WTC11 (cell line): ENCODE measurements at regions not wholly inside any gene's neighbourhood (a gene's known extent, or its start where the extent isn't known, plus 50 kb on each side); places are given as distances from the start of the nearest gene placed in this dataset.
"Not testable (repeated sequence)": the region's sequence is repeated elsewhere in the genome, so short reads cannot be mapped to it uniquely, and the experiment has no call there.

Source experiments
- ATAC-seq: fragments of 200-7000 bp; cut with Tn5 transposase; 2 replicates; pipeline ENCODE4 v1.10.0; 2021; ENCODE audit warnings: mild to moderate bottlenecking, moderate library complexity
- CTCF ChIA-PET: fragments of 300-600 bp; sonication (Branson Sonifier 250); formaldehyde crosslinking; loops from one replicate; lab custom pipeline; 2021; ENCODE audit warnings: antibody characterized with exemption; lab: Charles Lee
- POLR2A ChIA-PET: fragments of 350-600 bp; sonication (Branson Sonifier 250); formaldehyde crosslinking; loops from one replicate; lab custom pipeline; 2021; ENCODE audit warnings: antibody characterized with exemption; lab: Charles Lee
- DNase-seq: peaks from one replicate; pipeline ENCODE4 v3.0.0; 2021; ENCODE audit warnings: low spot score
- H3K27ac Mint-ChIP-seq: 2 replicates; pipeline ENCODE4 v1.8.0; 2021; ENCODE audit warnings: mixed read lengths
- H3K27me3 Mint-ChIP-seq: 2 replicates; pipeline ENCODE4 v1.8.0; 2021; ENCODE audit warnings: low read depth, mild to moderate bottlenecking, moderate library complexity, mixed read lengths
- H3K36me3 Mint-ChIP-seq: 2 replicates; pipeline ENCODE4 v1.8.0; 2021; ENCODE audit warnings: mixed read lengths
- H3K4me1 Mint-ChIP-seq: 2 replicates; pipeline ENCODE4 v1.8.0; 2022; ENCODE audit warnings: mixed read lengths
- H3K4me3 Mint-ChIP-seq: 2 replicates; pipeline ENCODE4 v1.8.0; 2021; ENCODE audit warnings: mild to moderate bottlenecking, moderate library complexity, mixed read lengths
- H3K9me3 Mint-ChIP-seq: 2 replicates; pipeline ENCODE4 v1.8.0; 2021; ENCODE audit warnings: mixed read lengths
- MXD4 ChIP-seq: fragments of 250-450 bp; sonication (Bioruptor Pico); IDR thresholded peaks from 2 replicates; pipeline ENCODE4 v1.8.0; 2021; ENCODE audit warnings: mild to moderate bottlenecking, moderate library complexity, borderline replicate concordance
- NFE2L1 ChIP-seq: sonication (generic); formaldehyde crosslinking; IDR thresholded peaks from 2 replicates; pipeline ENCODE4 v1.8.1; 2023; ENCODE audit warnings: missing genetic modification reagents
- SP1 ChIP-seq: sonication (generic); formaldehyde crosslinking; conservative IDR thresholded peaks from 2 replicates; pipeline ENCODE4 v1.8.1; 2022; ENCODE audit warnings: missing genetic modification reagents
- ZNF121 ChIP-seq: sonication (generic); formaldehyde crosslinking; IDR thresholded peaks from 2 replicates; pipeline ENCODE4 v1.8.0; 2023; ENCODE audit warnings: missing genetic modification reagents
- ZNF423 ChIP-seq: fragments of 250-450 bp; sonication (Bioruptor Pico); IDR thresholded peaks from 2 replicates; pipeline ENCODE4 v2.1.2; 2022; ENCODE audit warnings: mild to moderate bottlenecking, moderate library complexity
- TF ChIP-seq, protein P1 (sequence below): fragments of 200-600 bp; IDR thresholded peaks from 2 replicates; pipeline ENCODE4 v1.8.0; 2022; ENCODE audit warnings: antibody characterized with exemption

GRCh38 chr4:9685692-9686091 is 95.7 kb upstream of the DRD5 start (continued):
- TF ChIP-seq, protein P1, sequence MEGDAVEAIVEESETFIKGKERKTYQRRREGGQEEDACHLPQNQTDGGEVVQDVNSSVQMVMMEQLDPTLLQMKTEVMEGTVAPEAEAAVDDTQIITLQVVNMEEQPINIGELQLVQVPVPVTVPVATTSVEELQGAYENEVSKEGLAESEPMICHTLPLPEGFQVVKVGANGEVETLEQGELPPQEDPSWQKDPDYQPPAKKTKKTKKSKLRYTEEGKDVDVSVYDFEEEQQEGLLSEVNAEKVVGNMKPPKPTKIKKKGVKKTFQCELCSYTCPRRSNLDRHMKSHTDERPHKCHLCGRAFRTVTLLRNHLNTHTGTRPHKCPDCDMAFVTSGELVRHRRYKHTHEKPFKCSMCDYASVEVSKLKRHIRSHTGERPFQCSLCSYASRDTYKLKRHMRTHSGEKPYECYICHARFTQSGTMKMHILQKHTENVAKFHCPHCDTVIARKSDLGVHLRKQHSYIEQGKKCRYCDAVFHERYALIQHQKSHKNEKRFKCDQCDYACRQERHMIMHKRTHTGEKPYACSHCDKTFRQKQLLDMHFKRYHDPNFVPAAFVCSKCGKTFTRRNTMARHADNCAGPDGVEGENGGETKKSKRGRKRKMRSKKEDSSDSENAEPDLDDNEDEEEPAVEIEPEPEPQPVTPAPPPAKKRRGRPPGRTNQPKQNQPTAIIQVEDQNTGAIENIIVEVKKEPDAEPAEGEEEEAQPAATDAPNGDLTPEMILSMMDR: no peak
- TF ChIP-seq NFE2L1 (CRISPR knock-in tag) (no peak), ZNF423 (no peak)
- TF ChIP-seq, all 79 proteins: peak for 0

GRCh38 chr4:9690636-9691237 is 90.7 kb upstream of the DRD5 start:
- DNase-seq, POLR2A ChIA-PET, H3K36me3 Mint-ChIP-seq, H3K27ac Mint-ChIP-seq, ATAC-seq: not testable (repeated sequence)
- Mint-ChIP-seq H3K27me3 (peaks cover 12% of the 10 kb centered on the region), H3K9me3 (peaks cover 12% of the 10 kb centered on the region; the same call in 1 of the 2 replicates), H3K4me1 (peaks cover 19% of the 10 kb centered on the region), H3K4me3 (peak overlapping the region; percentile 82)
- CTCF ChIA-PET: interaction anchor here (1.0 to 1.8 kb wide), 6 partner anchors 11 to 373 kb away, joined by 3 to 17 read pairs (median 8); no protein-coding TSS in a partner anchor

DNA sequence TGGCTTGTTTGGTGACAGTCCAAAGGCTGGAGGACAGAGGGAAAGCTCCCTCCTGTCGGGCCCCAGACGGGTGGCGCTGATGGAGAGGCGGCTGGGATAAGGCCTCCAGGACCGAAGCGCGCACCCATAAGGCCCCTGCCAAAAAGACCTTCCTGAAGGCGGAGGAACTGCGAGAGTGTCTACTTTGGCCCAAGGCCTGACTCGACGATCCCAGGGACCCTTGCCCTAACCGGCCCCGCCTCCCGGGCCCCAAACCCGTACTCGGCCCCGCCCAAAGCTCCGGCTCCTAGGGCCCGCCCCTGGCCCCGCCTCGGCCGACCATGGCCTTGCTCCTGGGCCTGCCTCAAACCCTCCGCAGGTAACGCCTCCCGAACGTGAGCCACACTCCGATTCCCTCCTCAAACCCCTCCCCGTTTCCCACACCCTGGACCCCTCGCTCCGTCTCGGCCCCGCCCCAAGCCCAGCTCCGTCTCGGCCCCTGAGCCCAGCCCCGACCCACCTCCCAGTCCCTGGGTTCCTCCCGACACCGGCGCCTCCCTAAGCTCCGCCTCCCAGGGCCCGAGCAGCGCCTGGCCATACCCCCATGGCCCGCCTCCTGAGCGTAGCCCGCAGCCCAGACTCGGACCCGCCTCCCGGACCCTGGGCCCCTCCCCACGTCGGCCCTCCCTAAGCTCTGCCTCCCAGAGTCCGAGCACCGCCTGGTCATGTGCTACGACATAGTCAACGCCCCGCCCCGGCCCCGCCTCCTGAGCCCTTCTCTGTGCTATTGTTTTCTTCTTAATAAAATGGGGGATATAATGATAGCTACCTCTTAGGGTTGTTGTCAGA is 90.0 kb upstream of the DRD5 start:
- peak overlapping the region; percentile 82 for H3K4me3 Mint-ChIP-seq
- H3K36me3 Mint-ChIP-seq: no peaks in the 10 kb centered on the region; the same call in 1 of the 2 replicates
- peaks cover 8% of the 10 kb centered on the region; the same call in 1 of the 2 replicates for H3K9me3 Mint-ChIP-seq
- ATAC-seq: peak; percentile 100
- no peak for TF ChIP-seq MXD4 (CRISPR knock-in tag)
- peak; percentile 60; the same call in 1 of the 2 replicates for TF ChIP-seq SP1
- DNase-seq: peak; percentile 97
- H3K27ac Mint-ChIP-seq: peak overlapping the region; percentile 88
- CTCF ChIA-PET: interaction anchor here (0.7 to 1.8 kb wide), 10 partner anchors 11 to 750 kb away, joined by 3 to 17 read pairs (median 4); no protein-coding TSS in a partner anchor
- peaks cover 7% of the 10 kb centered on the region for H3K27me3 Mint-ChIP-seq
- POLR2A ChIA-PET: interaction anchor here (0.9 kb wide), 1 partner anchor 12 kb away, joined by 4 read pairs; no protein-coding TSS in a partner anchor
- H3K4me1 Mint-ChIP-seq: peaks cover 22% of the 10 kb centered on the region

- DNase-seq, ATAC-seq, CTCF ChIA-PET, H3K27me3 Mint-ChIP-seq, POLR2A ChIA-PET, H3K27ac Mint-ChIP-seq, H3K36me3 Mint-ChIP-seq, H3K4me3 Mint-ChIP-seq, H3K9me3 Mint-ChIP-seq: not testable (repeated sequence)
- peaks cover 22% of the 10 kb centered on the region for H3K4me1 Mint-ChIP-seq
Measured at GRCh38 chr4:9692791-9693491, 88.5 kb upstream of the DRD5 start.

GRCh38 chr4:9694403-9694802 is 87.0 kb upstream of the DRD5 start:
- CTCF ChIA-PET, H3K4me3 Mint-ChIP-seq, ATAC-seq, H3K27ac Mint-ChIP-seq, POLR2A ChIA-PET, H3K36me3 Mint-ChIP-seq, H3K27me3 Mint-ChIP-seq, H3K9me3 Mint-ChIP-seq, DNase-seq: not testable (repeated sequence)
- peaks cover 22% of the 10 kb centered on the region for H3K4me1 Mint-ChIP-seq

DNA sequence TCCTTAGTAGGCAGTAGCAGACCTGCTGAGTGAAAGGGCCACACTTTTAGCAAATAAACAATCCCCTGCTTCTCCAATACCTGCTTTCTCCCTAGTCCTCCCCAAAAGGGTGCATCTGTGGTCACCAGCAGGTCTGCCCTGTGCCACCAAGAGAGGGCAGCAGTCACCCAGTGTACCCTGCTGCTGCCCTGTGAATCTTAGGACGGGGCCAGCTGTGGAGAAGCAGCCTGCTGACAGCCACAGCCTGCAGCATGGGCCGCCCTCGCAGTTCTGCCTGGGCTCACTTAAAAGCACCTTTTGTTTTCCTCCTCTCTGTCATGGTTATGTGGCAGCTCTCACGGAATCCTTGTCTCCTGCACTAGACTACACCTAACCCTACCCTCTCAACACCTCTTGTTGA is 85.4 kb upstream of the DRD5 start:
- ATAC-seq, H3K4me3 Mint-ChIP-seq, H3K27ac Mint-ChIP-seq, H3K27me3 Mint-ChIP-seq, H3K36me3 Mint-ChIP-seq, H3K9me3 Mint-ChIP-seq: not testable (repeated sequence)
- TF ChIP-seq ZNF121: peak; percentile 69; the same call in 1 of the 2 replicates
- ChIA-PET CTCF (interaction anchor here (1.0 to 1.4 kb wide), 2 partner anchors 8 to 319 kb away, joined by 3 to 4 read pairs; no protein-coding TSS in a partner anchor), POLR2A (interaction anchor here (0.6 kb wide), 1 partner anchor 556 kb away, joined by 4 read pairs; no protein-coding TSS in a partner anchor)
- peak; percentile 58 for DNase-seq
- H3K4me1 Mint-ChIP-seq: peaks cover 17% of the 10 kb centered on the region

DNA sequence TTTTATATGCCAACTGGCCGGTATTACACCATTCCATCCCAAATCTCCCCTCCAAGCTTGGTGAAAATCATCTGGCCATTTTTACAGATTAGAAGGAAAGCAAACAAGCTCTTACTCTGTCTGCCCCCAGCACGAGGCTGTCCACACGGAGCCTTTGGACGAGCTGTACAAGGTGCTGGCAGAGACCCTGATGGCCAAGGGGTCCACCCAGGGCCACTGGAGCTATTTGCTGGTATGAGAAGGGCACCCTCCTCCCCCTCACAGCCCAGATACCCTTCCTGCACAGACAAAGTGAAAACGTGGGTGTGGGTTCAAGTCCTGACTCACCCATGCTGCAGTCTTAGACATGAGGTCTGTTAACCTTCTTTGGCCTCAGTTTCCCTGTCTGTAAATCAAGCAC is 84.9 kb upstream of the DRD5 start:
- H3K27me3 Mint-ChIP-seq, DNase-seq, POLR2A ChIA-PET, H3K27ac Mint-ChIP-seq, H3K36me3 Mint-ChIP-seq, H3K9me3 Mint-ChIP-seq, H3K4me3 Mint-ChIP-seq, ATAC-seq: not testable (repeated sequence)
- peaks cover 15% of the 10 kb centered on the region for H3K4me1 Mint-ChIP-seq
- CTCF ChIA-PET: interaction anchor here (1.4 kb wide), 1 partner anchor 319 kb away, joined by 3 read pairs; no protein-coding TSS in a partner anchor

GRCh38 chr4:9702019-9702418 is 79.4 kb upstream of the DRD5 start:
- H3K27ac Mint-ChIP-seq, H3K9me3 Mint-ChIP-seq, H3K4me1 Mint-ChIP-seq, H3K4me3 Mint-ChIP-seq, H3K27me3 Mint-ChIP-seq, DNase-seq, H3K36me3 Mint-ChIP-seq, ATAC-seq, POLR2A ChIA-PET: not testable (repeated sequence)
- CTCF ChIA-PET: interaction anchor here (1.2 kb wide), 1 partner anchor 11 kb away, joined by 3 read pairs; no protein-coding TSS in a partner anchor

DNA sequence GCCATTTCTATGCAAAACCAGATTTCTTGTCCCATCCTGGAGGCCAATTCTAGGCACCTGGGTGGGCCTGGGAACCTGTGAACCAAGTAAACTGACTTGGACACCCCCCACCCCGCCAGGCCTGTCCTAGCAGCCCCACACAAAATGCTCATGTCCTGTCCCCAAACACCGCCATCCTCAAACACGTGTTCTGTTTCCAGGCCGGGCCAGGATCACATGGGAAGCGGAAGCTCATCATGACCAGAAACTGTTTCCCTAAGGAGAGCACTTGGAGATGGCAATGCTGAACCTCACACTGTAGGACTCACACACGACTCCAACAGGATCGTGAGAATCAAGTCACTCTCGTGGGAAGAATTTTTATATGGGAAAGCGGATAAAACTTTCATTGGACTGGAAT is 78.7 kb upstream of the DRD5 start:
- H3K4me1 Mint-ChIP-seq, H3K36me3 Mint-ChIP-seq, H3K9me3 Mint-ChIP-seq, H3K27ac Mint-ChIP-seq, POLR2A ChIA-PET, DNase-seq, H3K4me3 Mint-ChIP-seq, H3K27me3 Mint-ChIP-seq, ATAC-seq: not testable (repeated sequence)
- CTCF ChIA-PET: interaction anchor here (0.9 to 3.7 kb wide), 20 partner anchors 11 to 332 kb away, joined by 3 to 106 read pairs (median 5); no protein-coding TSS in a partner anchor
